HCT116 (cell line): ENCODE measurements at regions not wholly inside any gene's neighbourhood (a gene's known extent, or its start where the extent isn't known, plus 50 kb on each side); places are given as distances from the start of the nearest gene placed in this dataset.

ENCODE experiments used
- EZH2phosphoT487 ChIP-seq: fragments of 200-600 bp; IDR thresholded peaks from 2 replicates; pipeline ENCODE4 v1.6.1; 2018; ENCODE audit warnings: antibody characterized with exemption, borderline replicate concordance
- POLR2AphosphoS5 ChIP-seq: IDR thresholded peaks from 2 replicates; pipeline ENCODE4 v1.6.1; 2011; ENCODE audit warnings: mild to moderate bottlenecking, low read depth, low read length, moderate library complexity
- TF ChIP-seq, protein P1 (sequence below), 3 experiments: fragments of 200-600 bp in 1 of 3; sonication (generic) in 1 of 3; IDR thresholded peaks in 2 of 3; conservative IDR thresholded peaks in 1 of 3; 2 replicates each; pipeline ENCODE4 v1.5.1; 2012 to 2017; ENCODE audit warnings: low read depth in 2 of 3, low read length in 2 of 3, antibody characterized with exemption in 1 of 3, borderline replicate concordance in 1 of 3, control low read depth in 1 of 3, mild to moderate bottlenecking in 1 of 3, mixed read lengths in 1 of 3, mixed run types in 1 of 3, moderate library complexity in 1 of 3; ENCODE audit not compliant: insufficient read depth in 1 of 3
- TF ChIP-seq, protein P2 (sequence below): IDR thresholded peaks from 2 replicates; pipeline ENCODE4 v1.6.1; 2011; ENCODE audit warnings: mild to moderate bottlenecking, low read length, moderate library complexity; ENCODE audit not compliant: insufficient replicate concordance; ENCODE audit errors: extremely low read depth

DNA sequence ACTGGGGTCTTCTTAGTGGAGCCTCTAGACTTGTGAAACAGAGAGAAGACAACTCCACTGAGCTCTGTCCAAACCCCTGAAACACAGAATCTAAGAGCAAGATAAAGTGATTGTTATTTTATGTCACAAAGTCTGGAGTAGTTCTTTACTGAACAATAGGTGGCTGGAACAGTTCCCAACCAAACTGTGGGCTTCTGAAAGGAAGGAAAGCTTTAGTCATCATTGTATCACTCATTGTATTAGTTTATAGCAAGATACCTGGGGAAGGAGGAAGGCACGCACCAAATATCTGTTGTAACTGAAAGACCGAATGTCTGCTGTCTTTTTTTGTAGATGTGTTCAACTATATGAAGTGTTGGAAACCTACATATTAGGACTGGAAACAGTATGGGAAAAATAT, 284.9 kb upstream of the TBX18 start:
- TF ChIP-seq EZH2phosphoT487 (no peak), POLR2AphosphoS5 (no peak)
- TF ChIP-seq, protein P1, sequence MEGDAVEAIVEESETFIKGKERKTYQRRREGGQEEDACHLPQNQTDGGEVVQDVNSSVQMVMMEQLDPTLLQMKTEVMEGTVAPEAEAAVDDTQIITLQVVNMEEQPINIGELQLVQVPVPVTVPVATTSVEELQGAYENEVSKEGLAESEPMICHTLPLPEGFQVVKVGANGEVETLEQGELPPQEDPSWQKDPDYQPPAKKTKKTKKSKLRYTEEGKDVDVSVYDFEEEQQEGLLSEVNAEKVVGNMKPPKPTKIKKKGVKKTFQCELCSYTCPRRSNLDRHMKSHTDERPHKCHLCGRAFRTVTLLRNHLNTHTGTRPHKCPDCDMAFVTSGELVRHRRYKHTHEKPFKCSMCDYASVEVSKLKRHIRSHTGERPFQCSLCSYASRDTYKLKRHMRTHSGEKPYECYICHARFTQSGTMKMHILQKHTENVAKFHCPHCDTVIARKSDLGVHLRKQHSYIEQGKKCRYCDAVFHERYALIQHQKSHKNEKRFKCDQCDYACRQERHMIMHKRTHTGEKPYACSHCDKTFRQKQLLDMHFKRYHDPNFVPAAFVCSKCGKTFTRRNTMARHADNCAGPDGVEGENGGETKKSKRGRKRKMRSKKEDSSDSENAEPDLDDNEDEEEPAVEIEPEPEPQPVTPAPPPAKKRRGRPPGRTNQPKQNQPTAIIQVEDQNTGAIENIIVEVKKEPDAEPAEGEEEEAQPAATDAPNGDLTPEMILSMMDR (IDR thresholded peaks at IDR 0.05 in 2 of 3, conservative IDR thresholded peaks at IDR 0.05 in 1 of 3; ENCODE audit: borderline replicate concordance in 1 of 3, insufficient read depth in 1 of 3, low read depth in 2 of 3, low read length in 2 of 3): no peak
- TF ChIP-seq, protein P2, sequence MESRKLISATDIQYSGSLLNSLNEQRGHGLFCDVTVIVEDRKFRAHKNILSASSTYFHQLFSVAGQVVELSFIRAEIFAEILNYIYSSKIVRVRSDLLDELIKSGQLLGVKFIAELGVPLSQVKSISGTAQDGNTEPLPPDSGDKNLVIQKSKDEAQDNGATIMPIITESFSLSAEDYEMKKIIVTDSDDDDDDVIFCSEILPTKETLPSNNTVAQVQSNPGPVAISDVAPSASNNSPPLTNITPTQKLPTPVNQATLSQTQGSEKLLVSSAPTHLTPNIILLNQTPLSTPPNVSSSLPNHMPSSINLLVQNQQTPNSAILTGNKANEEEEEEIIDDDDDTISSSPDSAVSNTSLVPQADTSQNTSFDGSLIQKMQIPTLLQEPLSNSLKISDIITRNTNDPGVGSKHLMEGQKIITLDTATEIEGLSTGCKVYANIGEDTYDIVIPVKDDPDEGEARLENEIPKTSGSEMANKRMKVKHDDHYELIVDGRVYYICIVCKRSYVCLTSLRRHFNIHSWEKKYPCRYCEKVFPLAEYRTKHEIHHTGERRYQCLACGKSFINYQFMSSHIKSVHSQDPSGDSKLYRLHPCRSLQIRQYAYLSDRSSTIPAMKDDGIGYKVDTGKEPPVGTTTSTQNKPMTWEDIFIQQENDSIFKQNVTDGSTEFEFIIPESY: no peak
